HG02938 (cell line): ENCODE measurements at regions not wholly inside any gene's neighbourhood (a gene's known extent, or its start where the extent isn't known, plus 50 kb on each side); places are given as distances from the start of the nearest gene placed in this dataset.

Source experiments
- ATAC-seq: cut with Tn5 transposase; IDR thresholded peaks from one replicate; pipeline ENCODE4 v1.9.1; 2021; ENCODE audit warnings: mild to moderate bottlenecking, moderate library complexity; ENCODE audit not compliant: unreplicated experiment

DNA sequence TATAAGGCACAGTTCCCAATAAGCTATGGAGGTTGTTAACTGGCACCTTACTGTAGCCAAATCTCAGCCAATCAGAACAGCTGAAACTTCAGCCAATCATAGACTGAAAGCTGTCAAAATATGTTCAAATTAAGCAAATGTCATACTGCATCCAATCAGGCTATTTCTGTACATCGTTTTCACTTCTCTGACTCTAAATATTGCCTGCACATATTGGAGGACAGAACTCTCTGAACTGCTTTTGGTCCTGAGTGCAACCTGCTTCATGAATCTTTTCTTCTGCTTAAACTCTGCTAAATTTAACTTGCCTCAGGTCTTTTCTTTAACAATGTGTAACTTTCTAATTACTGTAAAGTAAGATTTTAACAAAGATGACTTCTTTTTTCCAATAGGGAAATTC is 1198.9 kb upstream of the PCDH7 start:
- ATAC-seq = no peak

DNA sequence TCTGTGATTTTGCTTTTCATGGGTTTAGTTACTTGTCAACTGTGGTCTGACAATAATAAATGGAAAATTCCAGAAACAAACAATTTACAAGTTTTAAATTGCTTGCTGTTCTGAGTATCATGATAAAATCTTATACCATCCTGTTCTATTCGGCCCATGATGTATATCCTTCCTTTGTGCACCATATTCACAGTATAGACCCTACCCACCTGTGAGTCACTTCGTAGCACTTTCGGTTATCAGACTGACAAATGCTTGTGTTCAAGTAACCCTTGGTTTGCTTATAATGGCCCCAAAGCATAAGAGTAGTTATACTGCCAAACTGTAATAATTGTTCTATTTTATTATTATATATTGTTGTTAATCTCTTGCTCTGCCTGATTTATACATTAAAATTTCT is 1183.4 kb upstream of the PCDH7 start:
- ATAC-seq = no peak

DNA sequence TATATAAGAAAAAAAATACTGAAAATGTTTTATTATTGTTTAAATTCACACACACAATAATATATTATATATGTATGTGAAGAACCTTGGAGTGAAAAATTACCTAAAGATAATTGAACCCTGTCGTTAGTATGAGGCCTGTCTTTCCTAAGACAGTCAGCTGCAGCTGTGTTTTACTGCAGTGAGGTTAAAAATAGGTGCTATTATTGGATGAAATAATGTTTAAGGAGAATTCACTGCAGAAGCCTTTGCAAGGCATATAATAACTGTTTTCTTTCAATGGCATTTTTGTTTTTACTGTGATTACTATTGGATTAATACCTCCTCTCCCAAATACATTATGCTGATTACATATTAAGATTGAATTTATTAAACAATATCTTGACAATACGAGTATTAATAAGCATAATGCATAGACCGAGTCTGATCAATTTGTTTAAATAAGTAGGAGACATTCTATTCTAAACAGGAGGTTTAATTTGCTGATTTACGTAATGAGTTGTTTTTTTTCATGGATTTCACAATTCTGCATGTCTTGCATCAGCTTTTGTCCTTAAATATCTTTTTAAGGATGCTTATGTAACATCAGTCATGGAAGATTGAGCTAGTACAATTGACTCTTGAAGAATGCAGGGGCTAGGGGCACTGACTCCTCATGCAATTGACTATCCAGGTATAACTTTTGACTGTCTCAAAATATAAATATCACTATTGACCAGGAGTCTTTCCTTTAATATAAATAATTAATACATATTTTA is 1181.1 kb upstream of the PCDH7 start:
- no peak for ATAC-seq

DNA sequence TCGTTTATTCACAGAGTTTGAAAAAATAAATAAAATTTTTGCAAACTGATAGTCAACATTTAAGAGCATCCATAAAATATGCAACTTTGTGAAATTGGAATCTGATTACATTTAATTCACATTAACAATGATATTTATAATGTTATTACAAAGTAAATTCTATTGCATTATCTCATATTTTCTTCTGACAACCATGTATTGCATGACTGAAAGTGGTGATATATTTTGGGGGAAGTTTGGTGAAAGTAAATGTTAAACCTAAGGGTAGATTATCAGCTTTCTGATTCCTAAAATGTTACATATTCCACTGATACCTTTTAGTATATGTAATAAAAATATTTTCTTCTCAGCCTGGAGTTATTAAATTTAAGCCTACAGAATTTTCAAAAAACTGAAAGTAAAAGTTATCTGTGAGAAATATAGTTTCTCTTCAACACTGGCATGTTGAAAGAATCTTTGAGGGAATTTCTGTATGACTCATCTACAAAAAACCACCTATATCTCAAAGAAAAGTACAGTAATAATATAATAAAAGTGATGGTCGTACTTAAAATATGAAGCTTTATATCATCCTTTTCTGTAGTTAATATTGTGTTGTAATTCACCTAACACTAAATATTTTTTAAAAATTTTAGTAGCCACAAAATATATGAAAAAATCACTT is 1179.6 kb upstream of the PCDH7 start:
- ATAC-seq = no peak

DNA sequence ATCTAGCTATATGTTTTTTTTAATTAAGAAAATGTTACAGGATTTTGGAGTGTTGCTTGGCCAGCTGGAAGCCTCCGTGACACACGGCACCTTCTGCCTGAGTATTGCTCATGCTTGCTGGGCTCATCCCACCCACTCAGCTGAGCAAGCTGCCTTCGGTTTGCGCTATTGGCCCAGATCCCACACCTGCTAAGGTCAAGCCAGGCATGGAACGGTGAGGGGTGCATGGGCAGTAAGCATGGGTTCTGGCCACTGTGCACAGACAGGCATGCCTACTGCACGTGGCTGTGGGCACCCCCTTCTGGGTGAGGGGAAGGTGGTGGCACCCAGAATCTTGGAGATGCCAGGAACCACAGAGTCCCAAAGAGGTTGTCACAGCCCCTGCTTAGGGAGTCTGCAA is 1178.4 kb upstream of the PCDH7 start:
- no peak for ATAC-seq

DNA sequence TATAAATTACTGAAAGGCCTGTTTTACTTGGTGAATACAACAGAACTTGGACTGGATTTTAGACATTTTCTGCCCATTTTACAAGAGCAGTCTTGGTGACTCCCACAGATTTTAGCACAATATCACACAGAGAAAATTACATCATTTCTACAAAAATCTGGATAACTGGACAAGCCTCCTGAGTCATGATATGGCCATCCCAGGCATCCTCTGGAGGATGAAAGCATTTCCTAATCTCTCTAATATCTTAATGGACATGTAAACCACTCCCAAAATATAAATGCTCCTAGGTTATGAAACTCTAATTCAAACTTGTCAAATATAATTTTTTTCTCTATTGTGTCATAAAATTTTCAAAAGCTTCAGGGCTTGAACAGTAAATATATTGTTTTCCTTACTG is 1170.8 kb upstream of the PCDH7 start:
- ATAC-seq = no peak

DNA sequence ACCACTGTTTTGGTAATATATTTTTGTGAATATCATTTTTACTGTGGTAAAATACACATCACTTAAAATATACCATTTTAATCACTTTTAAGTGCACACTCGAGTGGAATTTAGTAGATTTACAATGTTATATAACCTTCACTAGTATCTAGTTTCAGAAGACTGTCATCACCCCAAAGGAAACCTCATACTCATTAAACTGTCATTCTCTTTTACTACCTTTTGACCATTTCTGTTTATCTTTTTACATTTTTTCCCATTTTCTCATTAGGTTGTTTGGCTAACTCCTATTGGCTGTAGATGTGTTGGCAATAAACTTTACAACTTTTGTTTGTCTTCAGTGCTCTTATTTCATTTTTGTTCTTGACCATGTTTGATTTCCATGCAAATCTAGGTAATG is 1168.3 kb upstream of the PCDH7 start:
- no peak for ATAC-seq

DNA sequence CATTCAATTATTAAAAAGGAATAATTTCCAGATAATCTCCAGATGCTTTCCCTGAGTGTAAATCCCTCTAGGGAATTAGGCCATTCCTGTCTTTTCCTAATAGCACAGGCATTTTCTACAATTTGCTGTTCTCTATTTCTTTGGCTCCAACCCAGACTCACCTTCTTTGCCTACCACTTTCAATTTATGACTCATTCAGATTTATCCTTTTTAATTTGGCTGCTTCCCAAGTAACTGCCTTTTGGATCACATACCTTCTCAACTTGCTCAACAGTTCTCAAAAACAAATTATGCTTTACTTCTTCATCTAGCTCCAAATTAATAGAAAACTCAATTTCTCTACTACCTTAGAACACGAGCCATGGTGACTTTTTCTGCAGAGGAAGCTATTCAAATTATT is 1166.3 kb upstream of the PCDH7 start:
- no peak for ATAC-seq

DNA sequence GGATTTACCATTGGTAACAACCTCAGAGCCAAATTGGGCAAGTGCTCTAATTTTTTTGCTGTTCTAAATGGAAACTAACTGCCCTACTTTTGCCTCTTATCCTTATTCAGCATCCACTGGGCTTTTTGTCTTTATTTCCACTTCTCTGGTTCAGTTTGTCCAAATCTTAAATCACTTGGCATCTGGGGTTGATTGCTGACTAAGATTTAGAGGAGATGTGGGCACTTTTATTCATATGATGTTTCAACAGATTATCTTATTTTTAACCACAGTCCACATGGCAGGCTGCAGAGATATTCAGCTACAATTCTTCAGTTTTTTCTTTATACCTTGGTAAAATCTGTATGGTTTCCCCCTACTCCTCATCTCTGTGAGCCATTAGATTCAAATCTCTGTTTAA is 1161.4 kb upstream of the PCDH7 start:
- ATAC-seq = no peak

DNA sequence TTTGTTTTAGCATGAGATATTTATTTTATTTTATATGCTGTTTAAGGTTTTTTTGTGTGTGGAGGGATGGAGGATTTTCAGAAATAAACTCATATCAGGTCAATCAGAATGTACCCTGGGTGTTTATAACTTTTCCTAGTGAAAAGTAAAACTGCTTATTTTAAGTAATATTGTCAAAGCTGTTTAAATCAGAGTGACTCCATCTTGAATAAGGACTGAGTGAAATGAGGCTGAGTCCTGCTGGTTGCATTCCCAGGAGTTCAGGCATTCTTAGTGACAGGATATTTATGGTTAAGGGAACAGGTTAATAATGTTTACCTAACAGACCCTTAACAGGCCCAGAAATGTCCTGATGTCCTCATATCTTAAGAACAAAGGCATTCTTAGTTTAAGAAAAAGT is 1160.9 kb upstream of the PCDH7 start:
- no peak for ATAC-seq

DNA sequence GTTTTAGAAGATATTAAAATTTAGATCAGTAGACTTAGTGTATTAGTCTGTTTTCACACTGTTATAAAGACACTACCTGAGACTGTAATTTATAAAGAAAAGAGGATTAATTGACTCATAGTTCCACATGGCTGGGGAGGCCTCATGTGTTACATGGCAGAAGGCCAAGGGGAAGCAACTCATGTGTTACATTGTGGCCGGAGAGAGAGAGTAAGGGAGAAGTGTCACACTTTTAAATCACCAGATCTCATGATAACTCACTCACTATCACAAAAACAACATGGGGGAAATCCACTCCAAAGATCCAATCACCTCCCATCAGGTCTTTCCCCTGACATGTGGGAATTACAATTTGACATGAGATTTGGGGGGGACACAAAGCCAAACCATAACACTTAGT is 1159.7 kb upstream of the PCDH7 start:
- ATAC-seq = no peak

DNA sequence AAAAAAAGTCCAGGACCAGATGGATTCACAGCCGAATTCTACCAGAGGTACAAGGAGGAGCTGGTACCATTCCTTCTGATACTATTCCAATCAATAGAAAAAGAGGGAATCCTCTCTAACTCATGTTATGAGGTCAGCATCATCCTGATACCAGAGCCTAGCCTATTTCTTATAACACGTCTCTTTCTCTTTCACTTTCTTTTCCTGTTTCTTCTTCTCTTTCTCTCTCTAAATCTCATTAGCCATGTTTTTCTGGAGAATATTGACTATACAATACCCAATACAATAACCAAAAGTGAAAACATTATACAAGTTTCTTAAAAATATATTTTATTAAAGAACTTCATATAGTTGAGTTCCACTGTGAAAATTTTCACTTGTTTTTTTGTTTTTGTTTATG is 1154.9 kb upstream of the PCDH7 start:
- ATAC-seq = no peak

DNA sequence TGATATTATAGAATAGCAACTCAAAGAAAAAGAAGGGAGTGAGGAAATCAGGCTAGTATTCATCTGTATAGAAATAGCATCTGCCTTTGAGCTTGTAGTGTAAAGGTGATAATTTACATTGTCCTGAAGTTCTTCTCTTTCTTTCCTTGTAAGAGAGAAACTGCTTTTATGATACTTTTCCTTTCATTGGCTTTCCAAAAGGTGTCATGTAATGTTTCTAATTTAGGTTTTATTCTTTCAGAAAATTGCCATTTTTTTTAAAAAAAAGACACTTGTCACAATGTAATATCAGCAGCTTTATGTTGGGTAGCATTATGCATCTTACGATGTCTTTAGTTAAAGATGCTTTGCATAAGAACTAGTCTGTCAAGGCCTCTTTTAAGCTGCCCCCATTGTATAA is 1153.8 kb upstream of the PCDH7 start:
- no peak for ATAC-seq

DNA sequence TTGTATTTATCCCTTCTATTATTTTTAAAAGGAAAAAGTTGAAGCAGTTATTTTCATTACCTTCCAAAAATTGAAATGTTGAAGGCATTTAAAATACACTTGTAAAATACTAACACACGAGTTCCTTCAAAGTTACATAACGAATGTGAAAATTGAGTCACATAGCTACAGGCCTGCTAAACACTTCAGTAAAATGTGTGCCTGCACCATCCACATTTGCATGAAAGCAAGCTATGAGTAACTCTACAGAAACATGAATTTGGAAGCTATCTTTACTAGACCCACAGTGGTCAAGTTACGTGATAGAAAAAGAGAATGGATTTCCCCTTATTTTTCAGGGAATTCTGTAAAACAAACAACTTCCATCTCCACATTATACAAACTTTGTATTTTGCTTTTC is 1148.8 kb upstream of the PCDH7 start:
- ATAC-seq = no peak

DNA sequence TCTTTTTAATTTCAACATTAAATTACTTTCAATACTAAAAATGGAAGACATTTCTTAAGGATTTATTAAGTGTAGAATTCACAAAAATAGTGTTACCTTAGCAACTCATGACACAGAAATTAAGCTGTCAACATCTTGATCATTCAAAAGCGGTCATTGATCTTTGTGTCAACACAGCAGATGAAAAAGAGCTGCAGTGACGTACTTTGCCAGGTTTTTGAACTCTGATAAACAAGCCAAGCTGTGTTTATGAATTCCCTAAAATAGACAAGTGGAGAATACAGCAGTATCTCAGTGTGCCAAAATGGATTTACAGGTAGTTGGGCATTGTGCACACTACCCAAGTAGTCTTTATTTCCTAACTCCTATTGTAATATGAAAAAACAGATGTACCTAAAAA is 1141.8 kb upstream of the PCDH7 start:
- no peak for ATAC-seq

DNA sequence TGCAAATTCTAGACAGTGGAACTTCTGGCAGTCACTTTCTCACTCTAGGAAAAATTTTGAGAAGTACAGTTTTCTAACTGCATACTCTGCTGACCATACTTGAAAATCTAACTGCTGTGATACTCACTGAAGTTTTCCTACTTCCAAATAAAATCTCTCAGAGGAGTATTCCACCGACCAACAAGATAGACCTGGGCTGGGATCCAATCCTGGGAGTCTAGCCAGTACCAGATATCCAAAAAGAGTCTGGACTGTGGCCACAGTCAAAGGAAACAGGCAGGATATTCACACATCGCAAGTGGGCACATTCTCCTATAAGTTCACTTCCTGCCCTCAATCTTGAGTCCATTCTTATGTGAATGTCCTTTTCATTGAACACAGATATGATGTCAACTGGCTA is 1138.7 kb upstream of the PCDH7 start:
- no peak for ATAC-seq

DNA sequence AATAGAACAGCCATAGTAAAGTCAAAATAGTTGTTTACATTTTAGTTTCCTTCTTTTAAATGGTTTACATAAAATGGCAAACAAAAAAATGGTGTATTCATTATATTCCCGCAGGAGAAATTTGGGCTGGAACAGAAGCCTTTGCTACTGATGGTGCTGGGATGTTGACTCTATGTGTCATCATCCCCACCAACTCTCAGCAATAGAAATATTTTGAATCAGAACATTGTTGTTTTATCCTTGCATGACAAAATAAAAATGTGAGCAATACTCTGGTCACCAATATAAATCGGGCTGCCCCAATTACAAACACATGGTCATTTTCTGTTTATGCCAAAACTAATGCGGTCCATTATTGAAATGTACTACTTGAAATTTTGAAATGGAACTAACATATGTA is 1131.6 kb upstream of the PCDH7 start:
- ATAC-seq = no peak

DNA sequence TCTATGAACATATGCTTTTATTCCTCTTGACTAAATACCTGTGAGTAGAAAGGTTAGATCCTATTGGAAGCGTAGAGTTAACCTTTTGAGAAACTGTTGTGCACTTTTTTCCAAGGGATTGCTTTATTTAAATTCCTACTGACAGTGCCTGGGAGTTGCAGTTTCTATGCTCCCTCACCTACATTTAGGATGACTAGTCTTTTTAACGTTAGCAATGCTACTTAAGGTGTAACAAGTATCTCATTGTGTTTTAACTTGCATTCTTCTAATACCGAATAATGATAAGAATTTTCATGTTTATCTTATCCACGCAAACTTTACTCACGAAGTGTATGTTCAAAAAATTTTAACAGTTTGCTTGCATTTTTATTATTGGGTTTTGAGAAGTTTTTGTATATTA is 1123.9 kb upstream of the PCDH7 start:
- ATAC-seq = no peak

DNA sequence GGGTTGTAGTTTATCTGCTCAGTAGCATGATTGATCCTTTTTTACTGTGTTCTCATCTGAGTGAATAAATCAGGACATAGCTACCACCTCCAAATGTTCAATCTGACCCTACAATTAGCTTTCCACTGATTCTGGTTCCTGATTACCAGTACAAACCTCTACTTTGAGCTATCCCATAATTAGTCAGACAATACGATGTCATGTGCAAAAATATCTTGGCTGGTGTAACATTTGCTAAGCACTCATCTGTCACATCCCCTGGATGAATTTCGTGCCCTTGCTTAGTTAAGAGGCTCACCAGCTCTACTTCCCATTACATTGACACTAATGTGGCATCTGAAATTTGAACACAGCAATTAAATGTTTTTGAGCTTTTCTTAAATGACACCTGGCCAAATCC is 1101.0 kb upstream of the PCDH7 start:
- no peak for ATAC-seq

DNA sequence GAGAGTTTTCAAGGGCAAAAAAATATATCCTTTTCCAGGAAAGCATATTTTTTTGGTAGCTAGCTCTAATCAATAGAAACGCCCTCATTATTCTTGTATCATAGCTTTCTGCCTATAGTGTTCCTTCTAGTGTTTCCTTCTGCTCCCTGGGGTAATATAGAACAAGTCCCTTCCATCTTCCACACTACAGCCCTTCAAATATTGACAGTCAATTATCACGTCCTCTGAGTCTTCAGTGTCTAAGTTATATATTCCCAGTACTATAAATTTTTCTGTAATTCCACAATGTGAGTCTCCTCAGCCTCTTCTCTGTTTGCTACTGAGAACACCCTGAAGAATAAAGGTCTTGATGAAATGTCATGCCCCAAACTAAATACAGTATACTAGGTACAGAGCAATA is 1088.0 kb upstream of the PCDH7 start:
- no peak for ATAC-seq

DNA sequence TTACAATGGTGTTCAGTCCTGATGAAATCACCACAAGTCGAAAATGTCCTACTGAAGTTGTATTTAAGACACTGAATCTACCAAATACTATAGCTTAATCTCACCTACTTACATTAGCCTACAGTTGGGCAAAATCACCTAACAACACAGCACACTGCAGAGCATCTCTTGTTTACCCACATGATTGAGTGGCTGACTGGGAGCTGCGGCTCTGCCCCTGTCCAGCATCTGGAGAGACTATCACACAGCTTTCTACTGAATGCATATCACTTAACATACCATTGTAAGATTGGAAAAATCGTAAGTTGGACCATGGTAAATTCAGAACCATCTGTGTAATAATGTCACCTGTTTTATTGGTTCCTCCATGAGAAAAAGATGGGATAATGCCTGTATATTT is 1083.2 kb upstream of the PCDH7 start:
- no peak for ATAC-seq

DNA sequence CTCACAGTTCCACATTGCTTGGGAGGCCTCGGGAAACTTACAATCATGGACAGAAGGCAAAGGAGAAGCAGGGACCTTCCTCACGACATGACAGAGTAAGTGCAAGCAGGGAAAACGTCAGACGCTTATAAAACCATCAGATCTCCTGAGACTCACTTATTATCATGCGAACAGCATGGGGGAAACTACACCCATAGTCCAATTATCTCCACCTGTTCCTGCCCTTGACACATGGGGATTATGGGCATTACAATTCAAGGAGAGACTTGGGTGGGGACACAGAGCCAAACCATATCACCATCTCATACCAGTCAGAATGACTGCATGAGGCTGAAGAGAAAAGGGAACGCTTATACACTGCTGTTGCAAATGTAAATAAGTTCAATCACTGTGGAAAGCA is 1066.9 kb upstream of the PCDH7 start:
- ATAC-seq = no peak

DNA sequence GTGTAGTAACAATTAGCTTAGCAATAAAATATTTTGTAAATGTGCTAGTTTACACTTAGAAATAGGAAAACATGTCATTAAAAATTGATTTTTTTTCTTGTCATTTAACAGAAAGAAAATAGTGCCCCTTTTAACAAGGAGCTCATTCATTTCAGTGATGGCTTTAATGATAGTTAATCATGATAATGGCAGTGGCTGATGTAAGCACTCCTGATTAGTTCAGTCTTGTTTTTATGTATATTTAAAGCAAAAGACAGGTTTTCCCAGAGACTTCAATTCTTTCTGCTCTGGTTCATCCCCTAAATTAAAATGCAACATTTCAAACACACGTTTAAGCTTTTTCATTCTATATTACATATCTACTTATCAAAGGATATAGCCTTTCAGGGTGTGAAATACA is 1039.5 kb upstream of the PCDH7 start:
- ATAC-seq = no peak
